GM13977 (cell line): ENCODE measurements at regions not wholly inside any gene's neighbourhood (a gene's known extent, or its start where the extent isn't known, plus 50 kb on each side); places are given as distances from the start of the nearest gene placed in this dataset.

Source experiments
- DNase-seq: peaks from one replicate; pipeline ENCODE4 v3.0.0; 2012; ENCODE audit warnings: low spot score
- CTCF ChIP-seq: IDR thresholded peaks from 2 replicates; pipeline ENCODE4 v1.5.1; 2012; ENCODE audit warnings: mild to moderate bottlenecking, control low read depth; ENCODE audit not compliant: insufficient read depth; ENCODE audit errors: extremely low read depth, missing control alignments
- in situ Hi-C: fragments of 300-500 bp; cut with MboI; formaldehyde crosslinking; loops from one replicate; pipeline ENCODE4 v1.12.0; 2022; ENCODE audit warnings: low sequenced_read_pairs, low pct_unique_long_range_greater_than_20kb, mixed read lengths, inconsistent platforms; ENCODE audit not compliant: unreplicated experiment

GRCh38 chr15:62793752-62794144, 248.8 kb upstream of the TPM1 start:
- in situ Hi-C loops, result no loop called here
- TF ChIP-seq CTCF, result no peak
- no peak for DNase-seq

- in situ Hi-C loops, result no loop called here
Measured at GRCh38 chr15:62795171-62795570, 247.4 kb upstream of the TPM1 start.

GRCh38 chr15:62795700-62796695, 246.5 kb upstream of the TPM1 start:
- no peak for TF ChIP-seq CTCF
- DNase-seq, result no peak
- in situ Hi-C loops, result no loop called here

More at GRCh38 chr15:62795171-62795570, 247.4 kb upstream of the TPM1 start:
- TF ChIP-seq CTCF, result no peak
- peak; percentile 48 for DNase-seq

GRCh38 chr15:62797171-62797570, 245.4 kb upstream of the TPM1 start:
- no peak for TF ChIP-seq CTCF
- no peak for DNase-seq
- in situ Hi-C loops, result no loop called here

- in situ Hi-C loops, result no loop called here
- no peak for DNase-seq
- no peak for TF ChIP-seq CTCF
Measured at GRCh38 chr15:62798536-62798935, 244.0 kb upstream of the TPM1 start.

- in situ Hi-C loops, result no loop called here
- no peak for DNase-seq
- no peak for TF ChIP-seq CTCF
Measured at GRCh38 chr15:62799037-62799436, 243.5 kb upstream of the TPM1 start.
